ENCODE measurements at regions not wholly inside any gene's neighbourhood (a gene's known extent, or its start where the extent isn't known, plus 50 kb on each side); places are given as distances from the start of the nearest gene placed in this dataset.

GRCh38 chr1:57549300-57549699 is 125.4 kb upstream of the DAB1 start:
- TF ChIP-seq POLR2AphosphoS5 (IDR thresholded peaks at IDR 0.05; ENCODE audit: low read depth, low read length) (no peak), TAF1 (IDR thresholded peaks at IDR 0.05; ENCODE audit: borderline replicate concordance, insufficient read depth, low read length) (no peak)
